Spleen (tissue), 11 donors: ENCODE measurements at regions not wholly inside any gene's neighbourhood (a gene's known extent, or its start where the extent isn't known, plus 50 kb on each side); places are given as distances from the start of the nearest gene placed in this dataset.
"Not testable (repeated sequence)": the region's sequence is repeated elsewhere in the genome, so short reads cannot be mapped to it uniquely, and the experiment has no call there.

Source experiments
- DNase-seq: peaks from one replicate; pipeline ENCODE4 v3.0.0-alpha.2; 2020
- H3K27ac ChIP-seq, 8 donors: fragments of 200-600 bp; sonication (generic) in 7 of 8; 1 replicate in 4 of 8; 2 replicates in 4 of 8; pipeline versions ENCODE4 v1.5.0 to v1.8.0; 2016 to 2021; ENCODE audit warnings: inconsistent platforms in 4 of 8, mild to moderate bottlenecking in 4 of 8, moderate library complexity in 1 of 8
- H3K27me3 ChIP-seq, 7 donors: fragments of 200-600 bp; sonication (generic) in 6 of 7; replicated peaks in 1 of 7; 1 replicate in 4 of 7; 2 replicates in 3 of 7; pipeline versions ENCODE4 v1.5.0 to v1.8.0; 2016 to 2021; ENCODE audit warnings: inconsistent platforms in 3 of 7, mild to moderate bottlenecking in 1 of 7
- H3K36me3 ChIP-seq, 6 donors: fragments of 200-600 bp; sonication (generic) in 5 of 6; 1 replicate in 4 of 6; 2 replicates in 2 of 6; pipeline versions ENCODE4 v1.5.0 to v1.8.0; 2016 to 2021; ENCODE audit warnings: inconsistent platforms in 2 of 6
- H3K4me1 ChIP-seq, 6 donors: fragments of 200-600 bp; sonication (generic) in 5 of 6; 1 replicate in 3 of 6; 2 replicates in 3 of 6; pipeline versions ENCODE4 v1.5.0 to v1.8.0; 2016 to 2021; ENCODE audit warnings: inconsistent platforms in 3 of 6
- H3K4me3 ChIP-seq, 8 donors: fragments of 200-600 bp; sonication (generic) in 7 of 8; 1 replicate in 4 of 8; 2 replicates in 4 of 8; pipeline versions ENCODE4 v1.5.0 to v1.8.0; 2016 to 2021; ENCODE audit warnings: inconsistent platforms in 4 of 8, mild to moderate bottlenecking in 4 of 8, moderate library complexity in 2 of 8
- H3K9me3 ChIP-seq, 8 donors: fragments of 200-600 bp; sonication (generic) in 7 of 8; 1 replicate in 4 of 8; 2 replicates in 4 of 8; pipeline versions ENCODE4 v1.5.0 to v1.8.0; 2016 to 2021; ENCODE audit warnings: inconsistent platforms in 4 of 8
- POLR2A ChIP-seq, 3 donors: fragments of 450-650 bp; IDR thresholded peaks; one replicate each; pipeline ENCODE4 v1.5.1; 2017; ENCODE audit warnings: antibody characterized with exemption in 3 of 3, mild to moderate bottlenecking in 1 of 3
- POLR2AphosphoS5 ChIP-seq, 3 donors: sonication (generic); formaldehyde crosslinking; IDR thresholded peaks; one replicate each; pipeline ENCODE4 v1.5.1; 2017; ENCODE audit warnings: antibody characterized with exemption in 3 of 3
- WGBS, 5 donors: extraction: QIAGEN DNeasy Blood & Tissue Kit in 3 of 5; methylation state at CpG; one replicate each; pipeline versions ENCODE4 v1.1.5 to v1.1.7; 2013 to 2018; 5-methylcytosine and 5-hydroxymethylcytosine counted together
- intact Hi-C: fragments of 100-400 bp; cut with DNase I; formaldehyde crosslinking; loops from one replicate; pipeline ENCODE4 v1.15.0; 2023; ENCODE audit warnings: low total_unique reads
- TF ChIP-seq, protein P1 (sequence below), 11 experiments: fragments of 200-600 bp in 7 of 11; fragments of 450-650 bp in 4 of 11; sonication (generic) in 4 of 11; IDR thresholded peaks in 8 of 11; conservative IDR thresholded peaks in 3 of 11; 1 replicate in 7 of 11; 2 replicates in 4 of 11; pipeline versions ENCODE4 v1.4.0 to v1.8.0; 2016 to 2021; ENCODE audit warnings: antibody characterized with exemption in 11 of 11, inconsistent platforms in 4 of 11, mild to moderate bottlenecking in 1 of 11
- donor health status: healthy with polysubstance abuse.
- donor health status: DM: no; HTN: no; CAD: no; lungs with moderate emphysema.
- donor health status: DM: no; HTN: no; CAD: no.
- donor health status: Bipolar disorder and iron deficiency.
- donor health status: healthy.
- donor health status: DM: no; HTN: no; CAD: no.
- donor health status: DM: yes; HTN: yes; CAD: no.

DNA sequence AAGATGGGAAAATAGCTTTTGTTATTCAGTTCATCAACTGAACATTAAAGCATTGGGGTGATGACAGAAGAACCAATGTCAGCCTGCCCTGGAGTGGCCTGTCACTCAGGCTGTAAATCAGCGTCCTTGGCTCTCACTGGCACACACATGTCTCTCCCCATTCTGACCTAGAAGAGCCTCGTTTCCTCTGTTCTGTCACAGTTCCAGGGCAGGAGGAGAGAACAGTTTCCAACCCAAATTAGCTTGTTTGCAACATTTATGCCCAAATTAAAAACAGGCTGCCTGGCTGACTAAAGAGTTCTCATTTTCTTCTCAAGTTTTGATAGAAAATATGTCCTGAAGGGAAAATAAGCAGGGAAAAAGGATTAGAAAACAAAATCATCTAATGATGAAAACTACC is 520.1 kb downstream of the CHSY3 start:
- no peak for DNase-seq
- Histone ChIP-seq H3K36me3 (no peaks in the 10 kb centered on the region), H3K4me1 (no peaks in the 10 kb centered on the region), H3K27ac (no peak overlapping the region), H3K4me3 (no peak overlapping the region), H3K27me3 (no peaks in the 10 kb centered on the region), H3K9me3 (peaks cover 0 to 4% (median 0%) of the 10 kb centered on the region in 8 donors)
- intact Hi-C loops, result no loop called here
- TF ChIP-seq, protein P1, sequence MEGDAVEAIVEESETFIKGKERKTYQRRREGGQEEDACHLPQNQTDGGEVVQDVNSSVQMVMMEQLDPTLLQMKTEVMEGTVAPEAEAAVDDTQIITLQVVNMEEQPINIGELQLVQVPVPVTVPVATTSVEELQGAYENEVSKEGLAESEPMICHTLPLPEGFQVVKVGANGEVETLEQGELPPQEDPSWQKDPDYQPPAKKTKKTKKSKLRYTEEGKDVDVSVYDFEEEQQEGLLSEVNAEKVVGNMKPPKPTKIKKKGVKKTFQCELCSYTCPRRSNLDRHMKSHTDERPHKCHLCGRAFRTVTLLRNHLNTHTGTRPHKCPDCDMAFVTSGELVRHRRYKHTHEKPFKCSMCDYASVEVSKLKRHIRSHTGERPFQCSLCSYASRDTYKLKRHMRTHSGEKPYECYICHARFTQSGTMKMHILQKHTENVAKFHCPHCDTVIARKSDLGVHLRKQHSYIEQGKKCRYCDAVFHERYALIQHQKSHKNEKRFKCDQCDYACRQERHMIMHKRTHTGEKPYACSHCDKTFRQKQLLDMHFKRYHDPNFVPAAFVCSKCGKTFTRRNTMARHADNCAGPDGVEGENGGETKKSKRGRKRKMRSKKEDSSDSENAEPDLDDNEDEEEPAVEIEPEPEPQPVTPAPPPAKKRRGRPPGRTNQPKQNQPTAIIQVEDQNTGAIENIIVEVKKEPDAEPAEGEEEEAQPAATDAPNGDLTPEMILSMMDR (IDR thresholded peaks at IDR 0.05 in 8 of 11, conservative IDR thresholded peaks at IDR 0.05 in 3 of 11), result no peak
- no peak for TF ChIP-seq POLR2AphosphoS5 (IDR thresholded peaks at IDR 0.05)
- no peak for TF ChIP-seq POLR2A (IDR thresholded peaks at IDR 0.05)
- 41 to 71% (median 56%) methylated on average over 2 of the region's 2 CpGs for WGBS, 5 donors

DNA sequence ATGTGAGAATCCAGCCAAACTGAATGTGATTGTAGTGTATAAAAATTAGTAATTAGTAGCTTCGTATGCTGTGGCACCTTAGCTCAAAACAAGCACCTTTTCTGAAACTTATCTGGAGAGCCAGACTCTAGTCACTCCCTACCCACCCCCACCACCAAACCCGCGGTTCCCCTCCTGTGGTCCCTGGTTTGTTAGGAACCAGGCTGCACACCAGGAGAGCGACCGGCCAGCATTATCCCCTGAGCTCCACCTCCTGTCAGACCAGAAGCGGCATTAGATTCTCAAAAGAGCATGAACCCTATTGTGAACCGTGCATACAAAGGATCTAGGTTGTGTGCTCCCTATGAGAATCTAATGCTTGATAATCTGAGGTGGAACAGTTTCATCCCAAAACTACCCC is 498.6 kb downstream of the CHSY3 start:
- TF ChIP-seq, protein P1 (IDR thresholded peaks at IDR 0.05 in 8 of 11, conservative IDR thresholded peaks at IDR 0.05 in 3 of 11), result no peak
- TF ChIP-seq POLR2A (IDR thresholded peaks at IDR 0.05) (no peak), POLR2AphosphoS5 (IDR thresholded peaks at IDR 0.05) (no peak)
- H3K27ac ChIP-seq, result no peak overlapping the region
- peaks cover 0 to 5% (median 0%) of the 10 kb centered on the region in 8 donors for H3K9me3 ChIP-seq
- no peak for DNase-seq
- no peaks in the 10 kb centered on the region for H3K4me1 ChIP-seq
- intact Hi-C loops, result no loop called here
- no peaks in the 10 kb centered on the region for H3K36me3 ChIP-seq
- no peaks in the 10 kb centered on the region for H3K27me3 ChIP-seq
- H3K4me3 ChIP-seq, result no peak overlapping the region
- WGBS, 5 donors, result 54 to 73% (median 59%) methylated on average over 7 of the region's 7 CpGs

DNA sequence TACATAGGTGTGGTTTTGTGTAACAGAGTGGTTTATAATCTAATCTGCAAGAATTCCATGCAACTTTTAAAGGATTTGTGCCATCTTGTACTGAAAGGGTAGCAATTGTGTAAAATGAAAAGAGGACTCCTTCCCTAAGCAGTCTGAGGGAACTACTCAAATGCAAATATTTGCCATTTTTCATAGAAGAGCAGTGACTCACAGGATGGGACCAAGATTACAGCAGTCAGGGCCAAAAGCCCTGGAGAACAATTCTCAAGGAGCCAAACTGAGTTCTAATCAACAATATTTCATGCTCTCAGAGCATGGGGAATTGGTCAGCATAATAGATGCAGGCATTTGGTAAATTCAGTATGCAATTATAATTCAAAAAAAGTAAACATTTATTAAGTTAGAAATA is 495.8 kb downstream of the CHSY3 start:
- H3K4me1 ChIP-seq, result no peaks in the 10 kb centered on the region
- H3K4me3 ChIP-seq, result no peak overlapping the region
- TF ChIP-seq POLR2AphosphoS5 (IDR thresholded peaks at IDR 0.05) (no peak), POLR2A (IDR thresholded peaks at IDR 0.05) (no peak)
- TF ChIP-seq, protein P1 (IDR thresholded peaks at IDR 0.05 in 8 of 11, conservative IDR thresholded peaks at IDR 0.05 in 3 of 11), result no peak

DNA sequence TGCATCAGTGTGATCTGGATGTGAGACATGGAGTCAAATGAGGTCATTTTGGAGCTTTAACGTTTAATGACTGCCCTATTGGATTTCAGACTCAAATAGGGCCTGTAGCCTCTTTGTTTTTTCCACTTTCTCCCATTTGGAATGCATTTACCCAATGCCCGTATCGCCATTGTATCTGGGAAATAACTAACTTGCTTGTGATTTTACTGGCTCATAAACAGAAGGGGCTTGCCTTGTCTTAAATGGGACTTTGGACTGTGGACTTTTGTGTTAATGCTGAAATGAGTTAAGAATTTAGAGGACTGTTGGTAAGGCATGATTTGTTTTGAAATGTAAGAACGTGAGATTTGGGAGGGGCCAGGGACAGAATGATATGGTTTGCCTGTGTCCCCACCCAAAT is 494.6 kb downstream of the CHSY3 start:
- H3K4me3 ChIP-seq, result no peak overlapping the region
- no peak overlapping the region for H3K27ac ChIP-seq
- TF ChIP-seq POLR2A (IDR thresholded peaks at IDR 0.05), result no peak
- no peak for TF ChIP-seq POLR2AphosphoS5 (IDR thresholded peaks at IDR 0.05)
- TF ChIP-seq, protein P1 (IDR thresholded peaks at IDR 0.05 in 8 of 11, conservative IDR thresholded peaks at IDR 0.05 in 3 of 11), result no peak
- peaks cover 0 to 12% (median 0%) of the 10 kb centered on the region in 8 donors for H3K9me3 ChIP-seq
- no peaks in the 10 kb centered on the region for H3K27me3 ChIP-seq
- DNase-seq, result no peak
- 80 to 91% (median 85%) methylated on average over 4 of the region's 4 CpGs for WGBS, 5 donors
- H3K36me3 ChIP-seq, result no peaks in the 10 kb centered on the region
- no peaks in the 10 kb centered on the region for H3K4me1 ChIP-seq
- intact Hi-C loops, result no loop called here

More for the DNA sequence above, 495.8 kb downstream of the CHSY3 start:
- Histone ChIP-seq H3K27ac (no peak overlapping the region), H3K9me3 (peaks cover 0 to 5% (median 0%) of the 10 kb centered on the region in 8 donors), H3K27me3 (no peaks in the 10 kb centered on the region), H3K36me3 (no peaks in the 10 kb centered on the region)
- intact Hi-C loops, result no loop called here
- no peak for DNase-seq

DNA sequence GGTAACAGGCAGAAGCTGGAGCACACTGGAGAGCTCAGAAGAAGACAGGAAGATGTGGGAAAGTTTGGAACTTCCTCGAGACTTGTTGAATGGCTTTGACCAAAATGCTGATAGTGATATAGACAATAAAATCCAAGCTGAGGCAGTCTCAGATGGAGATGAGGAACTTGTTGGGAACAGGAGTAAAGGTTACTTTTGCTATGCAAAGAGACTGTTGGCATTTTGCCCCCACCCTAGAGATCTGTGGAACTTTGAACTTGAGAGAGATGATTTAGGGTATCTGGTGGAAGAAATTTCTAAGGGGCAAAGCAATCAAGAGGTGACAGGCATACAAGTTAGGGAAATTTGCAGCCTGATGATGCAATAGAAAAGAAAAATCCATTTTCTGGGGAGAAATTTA is 493.5 kb downstream of the CHSY3 start:
- DNase-seq, H3K36me3 ChIP-seq, H3K27me3 ChIP-seq, H3K27ac ChIP-seq, intact Hi-C loops, H3K4me1 ChIP-seq, H3K4me3 ChIP-seq: not testable (repeated sequence)
- WGBS, 5 donors, result 73 to 88% (median 77%) methylated on average over 1 of the region's 1 CpG
- peaks cover 0 to 23% (median 0%) of the 10 kb centered on the region in 8 donors for H3K9me3 ChIP-seq
